ENCODE measurements at regions not wholly inside any gene's neighbourhood (a gene's known extent, or its start where the extent isn't known, plus 50 kb on each side); places are given as distances from the start of the nearest gene placed in this dataset.

- H3K4me3 Mint-ChIP-seq: no peak overlapping the region
- no peaks in the 10 kb centered on the region for H3K27me3 Mint-ChIP-seq (ENCODE audit: low read depth)
- peaks cover 20% of the 10 kb centered on the region for H3K36me3 Mint-ChIP-seq
- no peak overlapping the region for H3K27ac Mint-ChIP-seq
- H3K4me1 Mint-ChIP-seq: peaks cover 16% of the 10 kb centered on the region
- H3K9me3 Mint-ChIP-seq: peaks cover 42% of the 10 kb centered on the region
- TF ChIP-seq, protein P1, sequence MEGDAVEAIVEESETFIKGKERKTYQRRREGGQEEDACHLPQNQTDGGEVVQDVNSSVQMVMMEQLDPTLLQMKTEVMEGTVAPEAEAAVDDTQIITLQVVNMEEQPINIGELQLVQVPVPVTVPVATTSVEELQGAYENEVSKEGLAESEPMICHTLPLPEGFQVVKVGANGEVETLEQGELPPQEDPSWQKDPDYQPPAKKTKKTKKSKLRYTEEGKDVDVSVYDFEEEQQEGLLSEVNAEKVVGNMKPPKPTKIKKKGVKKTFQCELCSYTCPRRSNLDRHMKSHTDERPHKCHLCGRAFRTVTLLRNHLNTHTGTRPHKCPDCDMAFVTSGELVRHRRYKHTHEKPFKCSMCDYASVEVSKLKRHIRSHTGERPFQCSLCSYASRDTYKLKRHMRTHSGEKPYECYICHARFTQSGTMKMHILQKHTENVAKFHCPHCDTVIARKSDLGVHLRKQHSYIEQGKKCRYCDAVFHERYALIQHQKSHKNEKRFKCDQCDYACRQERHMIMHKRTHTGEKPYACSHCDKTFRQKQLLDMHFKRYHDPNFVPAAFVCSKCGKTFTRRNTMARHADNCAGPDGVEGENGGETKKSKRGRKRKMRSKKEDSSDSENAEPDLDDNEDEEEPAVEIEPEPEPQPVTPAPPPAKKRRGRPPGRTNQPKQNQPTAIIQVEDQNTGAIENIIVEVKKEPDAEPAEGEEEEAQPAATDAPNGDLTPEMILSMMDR (IDR thresholded peaks at IDR 0.05; ENCODE audit: unreplicated experiment): no peak
- DNase-seq (ENCODE audit: low spot score in 2 of 2, unreplicated experiment in 2 of 2): no peak
These were observed 349.9 kb upstream of the MEIS1 start for GRCh38 chr2:66084948-66085590.

GRCh38 chr2:66082581-66082980 lies 352.3 kb upstream of the MEIS1 start:
- peaks cover 19% of the 10 kb centered on the region for H3K9me3 Mint-ChIP-seq
- DNase-seq (ENCODE audit: low spot score in 2 of 2, unreplicated experiment in 2 of 2): no peak
- TF ChIP-seq, protein P1 (IDR thresholded peaks at IDR 0.05; ENCODE audit: unreplicated experiment): no peak
- H3K4me1 Mint-ChIP-seq: peaks cover 21% of the 10 kb centered on the region
- peaks cover 12% of the 10 kb centered on the region for H3K36me3 Mint-ChIP-seq
- no peak overlapping the region for H3K27ac Mint-ChIP-seq
- no peak overlapping the region for H3K4me3 Mint-ChIP-seq
- H3K27me3 Mint-ChIP-seq (ENCODE audit: low read depth): no peaks in the 10 kb centered on the region

GRCh38 chr2:66080127-66080526 lies 354.8 kb upstream of the MEIS1 start:
- Mint-ChIP-seq H3K4me3 (no peak overlapping the region), H3K4me1 (peaks cover 21% of the 10 kb centered on the region), H3K9me3 (no peaks in the 10 kb centered on the region), H3K27ac (no peak overlapping the region), H3K36me3 (no peaks in the 10 kb centered on the region), H3K27me3 (ENCODE audit: low read depth) (no peaks in the 10 kb centered on the region)
- TF ChIP-seq, protein P1 (IDR thresholded peaks at IDR 0.05; ENCODE audit: unreplicated experiment): no peak
- no peak for DNase-seq (ENCODE audit: low spot score in 2 of 2, unreplicated experiment in 2 of 2)

GRCh38 chr2:66073172-66073571 lies 361.8 kb upstream of the MEIS1 start:
- H3K9me3 Mint-ChIP-seq: no peaks in the 10 kb centered on the region
- no peak overlapping the region for H3K27ac Mint-ChIP-seq
- H3K4me3 Mint-ChIP-seq: no peak overlapping the region
- TF ChIP-seq, protein P1 (IDR thresholded peaks at IDR 0.05; ENCODE audit: unreplicated experiment): no peak
- H3K36me3 Mint-ChIP-seq: no peaks in the 10 kb centered on the region
- no peak for DNase-seq (ENCODE audit: low spot score in 2 of 2, unreplicated experiment in 2 of 2)
- no peaks in the 10 kb centered on the region for H3K27me3 Mint-ChIP-seq (ENCODE audit: low read depth)
- peaks cover 45% of the 10 kb centered on the region for H3K4me1 Mint-ChIP-seq

DNA sequence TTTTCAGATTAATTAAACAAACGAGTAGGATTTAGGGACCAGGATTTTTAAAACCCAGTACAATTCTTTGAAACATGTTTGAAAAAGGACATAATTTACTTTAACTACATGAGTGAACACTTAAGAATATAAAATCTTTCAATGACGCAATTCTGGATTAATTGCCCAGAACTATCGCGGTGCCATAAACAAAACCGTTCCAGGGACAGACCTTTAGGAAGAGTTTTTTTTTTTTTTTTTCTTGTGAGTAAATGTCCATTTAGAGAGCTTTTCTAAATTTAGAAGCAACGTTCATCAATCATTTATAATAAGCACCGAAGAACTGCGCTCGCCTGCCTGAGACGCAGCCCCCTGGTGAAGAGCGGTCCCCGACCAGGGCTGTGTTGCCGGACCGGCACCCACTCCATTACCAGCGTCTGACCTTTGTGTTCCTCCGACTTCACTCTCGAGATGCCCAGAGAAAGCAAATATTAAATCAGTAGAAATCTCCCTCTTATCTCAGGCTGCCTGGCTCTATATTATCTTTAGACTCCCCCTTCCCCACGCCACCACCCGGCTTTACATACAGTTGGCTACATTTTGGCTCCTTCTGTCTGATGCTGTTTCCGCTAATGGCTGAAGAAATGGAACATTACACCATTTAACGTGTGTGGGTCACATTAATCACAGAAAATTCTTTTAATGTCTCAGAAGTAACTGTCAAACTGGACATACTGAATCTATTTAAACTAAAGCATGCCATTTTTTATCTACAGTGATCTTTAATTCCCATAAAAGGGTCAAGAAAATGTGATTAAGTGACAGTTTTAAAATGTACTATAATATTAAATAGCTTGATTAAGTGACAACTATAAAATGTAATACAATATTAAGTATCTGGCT lies 364.0 kb upstream of the MEIS1 start:
- Mint-ChIP-seq H3K4me1 (peaks cover 45% of the 10 kb centered on the region), H3K36me3 (no peaks in the 10 kb centered on the region)

More for the DNA sequence above, 364.0 kb upstream of the MEIS1 start:
- Mint-ChIP-seq H3K27ac (peak overlapping the region; percentile 53), H3K4me3 (peak overlapping the region; percentile 41), H3K27me3 (ENCODE audit: low read depth) (no peaks in the 10 kb centered on the region), H3K9me3 (no peaks in the 10 kb centered on the region)
- TF ChIP-seq, protein P1 (IDR thresholded peaks at IDR 0.05; ENCODE audit: unreplicated experiment): no peak
- DNase-seq (ENCODE audit: low spot score in 2 of 2, unreplicated experiment in 2 of 2): peak in 1 of 2 experiments; percentile 56

All from mesothelial cell of epicardium (in vitro differentiated cells).